ENCODE measurements at regions not wholly inside any gene's neighbourhood (a gene's known extent, or its start where the extent isn't known, plus 50 kb on each side); places are given as distances from the start of the nearest gene placed in this dataset.
"Not testable (repeated sequence)": the region's sequence is repeated elsewhere in the genome, so short reads cannot be mapped to it uniquely, and the experiment has no call there.

- no peak for DNase-seq
Observed at GRCh38 chr6:81623106-81623759, 129.2 kb downstream of the TENT5A start.

- DNase-seq, result no peak
Observed at GRCh38 chr6:81621816-81622395, 130.6 kb downstream of the TENT5A start.

- DNase-seq, result no peak
Observed at GRCh38 chr6:81614292-81614691, 138.2 kb downstream of the TENT5A start.

GRCh38 chr6:81613606-81614005, 138.9 kb downstream of the TENT5A start:
- DNase-seq, result no peak

- no peak for DNase-seq
Observed at GRCh38 chr6:81612136-81612535, 140.3 kb downstream of the TENT5A start.

- DNase-seq, result no peak
Observed at GRCh38 chr6:81609736-81610135, 142.7 kb downstream of the TENT5A start.

- no peak for DNase-seq
Observed at GRCh38 chr6:81608776-81609175, 143.7 kb downstream of the TENT5A start.

- DNase-seq, result no peak
Observed at GRCh38 chr6:81606965-81607381, 145.5 kb downstream of the TENT5A start.

- no peak for DNase-seq
Observed at GRCh38 chr6:81605526-81605925, 147.0 kb downstream of the TENT5A start.

GRCh38 chr6:81601918-81602317, 150.6 kb downstream of the TENT5A start:
- DNase-seq, result no peak

GRCh38 chr6:81600488-81600887, 152.0 kb downstream of the TENT5A start:
- DNase-seq, result not testable (repeated sequence)

- DNase-seq, result no peak
Observed at GRCh38 chr6:81594501-81594900, 158.0 kb downstream of the TENT5A start.

- no peak for DNase-seq
Observed at GRCh38 chr6:81590314-81590691, 162.2 kb downstream of the TENT5A start.

GRCh38 chr6:81589465-81590313, 162.8 kb downstream of the TENT5A start:
- DNase-seq, result no peak

GRCh38 chr6:81585686-81586085, 166.8 kb downstream of the TENT5A start:
- DNase-seq, result not testable (repeated sequence)

GRCh38 chr6:81584156-81584555, 168.3 kb downstream of the TENT5A start:
- DNase-seq, result not testable (repeated sequence)

- DNase-seq, result no peak
Observed at GRCh38 chr6:81575442-81575841, 177.0 kb downstream of the TENT5A start.

- DNase-seq, result no peak
Observed at GRCh38 chr6:81572020-81572419, 180.5 kb downstream of the TENT5A start.

- no peak for DNase-seq
Observed at GRCh38 chr6:81570681-81571080, 181.8 kb downstream of the TENT5A start.

- no peak for DNase-seq
Observed at GRCh38 chr6:81568973-81569372, 183.5 kb downstream of the TENT5A start.

- no peak for DNase-seq
Observed at GRCh38 chr6:81565071-81565470, 187.4 kb downstream of the TENT5A start.

- no peak for DNase-seq
Observed at GRCh38 chr6:81564470-81565068, 187.9 kb downstream of the TENT5A start.

- no peak for DNase-seq
Observed at GRCh38 chr6:81562169-81562568, 190.3 kb downstream of the TENT5A start.

GRCh38 chr6:81561731-81562130, 190.8 kb downstream of the TENT5A start:
- DNase-seq, result no peak

Measured in activated CD4-positive, alpha-beta T cell treated with anti-CD3 and anti-CD28 coated beads, Interleukin-2, Interleukin-6, amounts not matched to agents 100 ng/mL and 50 ng/mL, durations not matched to agents 16 hours and 8 hours (primary cell).